H1 (cell line): ENCODE measurements at regions not wholly inside any gene's neighbourhood (a gene's known extent, or its start where the extent isn't known, plus 50 kb on each side); places are given as distances from the start of the nearest gene placed in this dataset.

ENCODE experiments used
- CTCF ChIA-PET: fragments of 300-600 bp; sonication (Branson Sonifier 250); formaldehyde crosslinking; loops from one replicate; lab custom pipeline; 2021; ENCODE audit not compliant: partially characterized antibody; lab: Charles Lee
- POLR2A ChIA-PET: fragments of 300-600 bp; sonication (Branson Sonifier 250); formaldehyde crosslinking; loops from one replicate; lab custom pipeline; 2021; ENCODE audit warnings: inconsistent platforms; ENCODE audit not compliant: partially characterized antibody; lab: Charles Lee
- DNase-seq, 2 experiments: peaks; one replicate each; pipeline versions ENCODE4 v3.0.0 to v3.0.0-alpha.2; 2010 to 2022; ENCODE audit warnings: low spot score in 2 of 2, low read depth in 1 of 2, mixed read lengths in 1 of 2
- FAIRE-seq: peaks from 2 replicates; lab custom pipeline; 2011; peaks lifted over from hg19 to GRCh38; lab: Jason Lieb, UNC
- H2AFZ ChIP-seq: 2 replicates; pipeline ENCODE4 v1.8.1; 2012; ENCODE audit warnings: low read length, inconsistent platforms
- H2AK5ac ChIP-seq: 2 replicates; pipeline ENCODE4 v1.6.1; 2013; ENCODE audit warnings: low read depth, low read length
- H2BK120ac ChIP-seq: replicated peaks from 2 replicates; pipeline ENCODE3; 2013; ENCODE audit warnings: low read depth, low read length, inconsistent platforms
- H2BK12ac ChIP-seq: 2 replicates; pipeline ENCODE4 v1.6.1; 2013; ENCODE audit warnings: low read depth, low read length
- H2BK15ac ChIP-seq: 2 replicates; pipeline ENCODE4 v1.6.1; 2013; ENCODE audit warnings: low read length
- H2BK20ac ChIP-seq: 2 replicates; pipeline ENCODE4 v1.6.1; 2013; ENCODE audit warnings: low read length
- H2BK5ac ChIP-seq: 2 replicates; pipeline ENCODE4 v1.6.1; 2013; ENCODE audit warnings: low read depth, low read length
- H3K14ac ChIP-seq: 2 replicates; pipeline ENCODE4 v1.6.1; 2013; ENCODE audit warnings: inconsistent platforms; ENCODE audit not compliant: insufficient read length
- H3K18ac ChIP-seq: 2 replicates; pipeline ENCODE4 v1.6.1; 2013; ENCODE audit warnings: low read length; ENCODE audit errors: extremely low read depth
- H3K23ac ChIP-seq: 2 replicates; pipeline ENCODE4 v1.6.1; 2013; ENCODE audit warnings: inconsistent platforms; ENCODE audit not compliant: insufficient read length
- H3K23me2 ChIP-seq: 2 replicates; pipeline ENCODE4 v1.6.1; 2013; ENCODE audit warnings: low read depth, low read length
- H3K27ac ChIP-seq: 2 replicates; pipeline ENCODE4 v1.6.1; 2011; ENCODE audit warnings: low read depth, low read length, inconsistent platforms
- H3K27me3 ChIP-seq, 4 experiments: replicated peaks in 1 of 4; 1 replicate in 1 of 4; 2 replicates in 3 of 4; pipeline versions ENCODE4 v1.6.1 to v1.8.1; 2011 to 2013; ENCODE audit warnings: low read length in 3 of 4, mild to moderate bottlenecking in 3 of 4, inconsistent platforms in 2 of 4, mixed read lengths in 2 of 4, moderate library complexity in 1 of 4; ENCODE audit not compliant: control insufficient read depth in 3 of 4, insufficient read depth in 3 of 4; ENCODE audit errors: extremely low read depth in 1 of 4
- H3K36me3 ChIP-seq, 4 experiments: 2 replicates each; pipeline versions ENCODE4 v1.6.1 to v1.8.1; 2011 to 2013; ENCODE audit warnings: mild to moderate bottlenecking in 4 of 4, low read length in 3 of 4, moderate library complexity in 2 of 4, control low read depth in 1 of 4, inconsistent platforms in 1 of 4; ENCODE audit not compliant: insufficient read depth in 4 of 4, control insufficient read depth in 2 of 4
- H3K4ac ChIP-seq: replicated peaks from 2 replicates; pipeline ENCODE3; 2013; ENCODE audit warnings: low read length, low read depth, mixed read lengths, inconsistent platforms; ENCODE audit not compliant: insufficient read length
- H3K4me1 ChIP-seq, 4 experiments: replicated peaks in 1 of 4; 1 replicate in 1 of 4; 2 replicates in 3 of 4; pipeline versions ENCODE4 v1.6.1 to v1.8.1; 2011 to 2013; ENCODE audit warnings: low read length in 3 of 4, inconsistent platforms in 2 of 4, mixed read lengths in 1 of 4; ENCODE audit not compliant: insufficient read depth in 4 of 4, control insufficient read depth in 3 of 4
- H3K4me2 ChIP-seq, 2 experiments: 2 replicates each; pipeline versions ENCODE4 v1.6.1 to v1.8.1; 2011 to 2013; ENCODE audit warnings: low read depth in 2 of 2, low read length in 2 of 2, control low read depth in 1 of 2, inconsistent platforms in 1 of 2, mild to moderate bottlenecking in 1 of 2; ENCODE audit not compliant: insufficient read depth in 1 of 2
- H3K4me3 ChIP-seq, 4 experiments: fragments of 200-600, 300-600 bp in 1 of 4; sonication (generic), shearing (Covaris generic), sonication (Bioruptor Twin) in 1 of 4; 2 replicates each; pipeline versions ENCODE4 v1.5.1 to v1.8.1; 2011 to 2016; ENCODE audit warnings: low read length in 4 of 4, low read depth in 3 of 4, control low read depth in 2 of 4, inconsistent platforms in 2 of 4, mild to moderate bottlenecking in 2 of 4, mixed read lengths in 1 of 4, moderate library complexity in 1 of 4; ENCODE audit not compliant: insufficient read depth in 2 of 4; ENCODE audit errors: extremely low read depth in 1 of 4
- H3K56ac ChIP-seq: replicated peaks from 2 replicates; pipeline ENCODE3; 2013; ENCODE audit warnings: low read depth, mild to moderate bottlenecking, mixed read lengths, low read length, inconsistent platforms; ENCODE audit not compliant: insufficient read length
- H3K79me1 ChIP-seq: 2 replicates; pipeline ENCODE4 v1.6.1; 2013; ENCODE audit warnings: low read depth, low read length, control low read depth
- H3K79me2 ChIP-seq, 2 experiments: 2 replicates each; pipeline versions ENCODE4 v1.6.1 to v1.8.1; 2012 to 2013; ENCODE audit warnings: low read length in 2 of 2, mild to moderate bottlenecking in 2 of 2, inconsistent platforms in 1 of 2; ENCODE audit not compliant: insufficient read depth in 2 of 2, control insufficient read depth in 1 of 2
- H3K9ac ChIP-seq, 4 experiments: replicated peaks in 1 of 4; 1 replicate in 1 of 4; 2 replicates in 3 of 4; pipeline versions ENCODE4 v1.6.1 to v1.8.1; 2011 to 2013; ENCODE audit warnings: low read depth in 3 of 4, low read length in 3 of 4, control low read depth in 2 of 4, mild to moderate bottlenecking in 2 of 4, moderate library complexity in 2 of 4, inconsistent platforms in 1 of 4; ENCODE audit errors: extremely low read depth in 1 of 4
- H3K9me3 ChIP-seq, 2 experiments: 2 replicates each; pipeline versions ENCODE4 v1.6.1 to v1.8.1; 2012 to 2013; ENCODE audit warnings: mild to moderate bottlenecking in 2 of 2, moderate library complexity in 2 of 2, control low read depth in 1 of 2, inconsistent platforms in 1 of 2, low read depth in 1 of 2, low read length in 1 of 2, mixed read lengths in 1 of 2; ENCODE audit not compliant: insufficient read depth in 2 of 2
- H4K20me1 ChIP-seq, 2 experiments: replicated peaks in 1 of 2; 2 replicates each; pipeline versions ENCODE3 to v1.8.1; 2011 to 2013; ENCODE audit warnings: inconsistent platforms in 2 of 2, low read length in 2 of 2, mild to moderate bottlenecking in 1 of 2; ENCODE audit not compliant: insufficient read depth in 2 of 2, control insufficient read depth in 1 of 2
- H4K5ac ChIP-seq: 2 replicates; pipeline ENCODE4 v1.6.1; 2013; ENCODE audit warnings: low read length, low read depth, mixed read lengths, inconsistent platforms; ENCODE audit not compliant: insufficient read length
- H4K8ac ChIP-seq: 2 replicates; pipeline ENCODE4 v1.8.0; 2013; ENCODE audit warnings: mild to moderate bottlenecking, moderate library complexity, low read length, inconsistent platforms; ENCODE audit not compliant: insufficient read depth; ENCODE audit errors: extremely low read depth
- H4K91ac ChIP-seq: replicated peaks from 2 replicates; pipeline ENCODE3; 2013; ENCODE audit warnings: low read length, mixed read lengths, inconsistent platforms; ENCODE audit not compliant: insufficient read length
- ASH2L ChIP-seq: fragments of 200-600, 300-600 bp; sonication (generic); IDR thresholded peaks from one replicate; pipeline ENCODE4 v1.7.1; 2017; ENCODE audit warnings: low read length
- BACH1 ChIP-seq: IDR thresholded peaks from 2 replicates; pipeline ENCODE4 v1.6.1; 2012; ENCODE audit warnings: low read length, improper control_type of control experiment
- CBX8 ChIP-seq: fragments of 300-800, 300-1000 bp; sonication (generic); IDR thresholded peaks from 2 replicates; pipeline ENCODE4 v1.7.1; 2016; ENCODE audit warnings: low read depth, low read length, borderline replicate concordance
- CEBPB ChIP-seq: IDR thresholded peaks from 2 replicates; pipeline ENCODE4 v1.6.1; 2012; ENCODE audit warnings: low read depth, low read length
- EZH2 ChIP-seq: fragments of 200-600 bp; sonication (generic); IDR thresholded peaks from 2 replicates; pipeline ENCODE4 v1.7.1; 2012; ENCODE audit warnings: low read depth, mild to moderate bottlenecking, moderate library complexity, low read length, inconsistent platforms; ENCODE audit not compliant: severe bottlenecking
- GABPA ChIP-seq: IDR thresholded peaks from 2 replicates; pipeline ENCODE4 v1.6.1; 2011; ENCODE audit warnings: mild to moderate bottlenecking, low read length, moderate library complexity, borderline replicate concordance; ENCODE audit not compliant: insufficient read depth
- GTF2F1 ChIP-seq: IDR thresholded peaks from 2 replicates; pipeline ENCODE4 v1.6.1; 2012; ENCODE audit warnings: low read depth, low read length, improper control_type of control experiment, borderline replicate concordance
- JUND ChIP-seq: IDR thresholded peaks from 2 replicates; pipeline ENCODE4 v1.6.1; 2011; ENCODE audit warnings: mild to moderate bottlenecking, improper control_type of control experiment, low read length
- KDM1A ChIP-seq: fragments of 200-600, 300-600 bp; sonication (generic); IDR thresholded peaks from 2 replicates; pipeline ENCODE4 v1.7.1; 2016; ENCODE audit warnings: mild to moderate bottlenecking, low read length, borderline replicate concordance
- NANOG ChIP-seq: IDR thresholded peaks from 2 replicates; pipeline ENCODE4 v1.6.1; 2011; ENCODE audit warnings: low read length, low read depth, mild to moderate bottlenecking, inconsistent platforms; ENCODE audit not compliant: insufficient read depth, poor library complexity, severe bottlenecking
- NRF1 ChIP-seq: IDR thresholded peaks from 2 replicates; pipeline ENCODE4 v1.6.1; 2011; ENCODE audit warnings: mild to moderate bottlenecking, low read depth, low read length, improper control_type of control experiment
- POLR2AphosphoS5 ChIP-seq: IDR thresholded peaks from 2 replicates; pipeline ENCODE4 v1.6.1; 2011; ENCODE audit warnings: low read depth, low read length
- SIN3A ChIP-seq, 2 experiments: IDR thresholded peaks in 1 of 2; conservative IDR thresholded peaks in 1 of 2; 2 replicates each; pipeline ENCODE4 v1.6.1; 2011 to 2012; ENCODE audit warnings: low read length in 2 of 2, improper control_type of control experiment in 1 of 2, low read depth in 1 of 2, mild to moderate bottlenecking in 1 of 2
- TAF7 ChIP-seq: optimal IDR thresholded peaks from 2 replicates; pipeline ENCODE3; 2011; ENCODE audit warnings: low read depth, mild to moderate bottlenecking, inconsistent platforms, low read length, moderate library complexity, borderline replicate concordance
- WGBS, 2 experiments: shearing (Covaris generic) in 1 of 2; methylation state at CpG; one replicate each; pipeline versions ENCODE4 v1.1.6 to v1.1.7; 2013 to 2015; ENCODE audit warnings: low lambda C conversion rate in 2 of 2, mixed read lengths in 2 of 2, inconsistent platforms in 1 of 2, low coverage in 1 of 2, missing lambda C conversion rate in 1 of 2; ENCODE audit not compliant: insufficient replicate concordance in 2 of 2, insufficient coverage in 1 of 2, insufficient read length in 1 of 2; ENCODE audit errors: extremely low coverage in 1 of 2, missing lambda C conversion rate in 1 of 2; 5-methylcytosine and 5-hydroxymethylcytosine counted together

DNA sequence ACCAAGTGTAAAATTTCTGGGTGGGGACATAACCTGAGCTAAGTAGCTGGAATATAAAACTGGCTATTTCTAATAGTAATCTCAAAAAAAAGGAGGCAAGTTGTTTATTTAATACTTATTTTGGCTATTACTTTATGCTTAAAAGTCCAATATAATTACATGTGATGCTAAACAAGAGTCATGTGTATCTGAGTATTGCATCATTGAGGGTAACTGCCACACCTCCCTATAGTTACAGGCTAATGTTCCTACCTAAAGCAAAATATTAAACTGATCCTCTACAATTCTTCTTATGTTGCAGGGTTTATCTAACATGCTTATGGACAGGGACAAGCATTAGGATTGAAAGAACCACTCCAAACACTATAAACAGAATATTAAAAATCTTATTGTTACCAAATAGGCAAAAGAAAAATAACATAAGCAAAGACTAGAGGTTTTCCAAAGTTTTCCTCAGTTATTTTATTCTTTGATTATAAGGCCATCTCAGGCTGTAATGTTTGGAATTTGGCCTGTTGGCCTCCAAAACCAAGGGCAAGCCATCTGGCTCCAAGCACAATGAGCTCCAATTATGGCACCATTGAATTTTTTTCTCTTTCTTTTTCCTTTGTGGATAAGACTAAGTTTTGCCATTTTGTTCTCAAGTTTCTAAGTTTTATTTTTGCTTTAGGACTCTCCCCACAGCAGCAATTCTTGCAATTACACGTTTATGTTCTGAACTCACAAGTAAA, 75.8 kb upstream of the ABI3BP start:
- Histone ChIP-seq H2BK20ac (no peak overlapping the region), H3K18ac (no peak overlapping the region), H3K9me3 (no peaks in the 10 kb centered on the region), H3K79me2 (no peaks in the 10 kb centered on the region), H3K27me3 (no peaks in the 10 kb centered on the region), H2BK15ac (no peak overlapping the region), H3K4me3 (no peak overlapping the region), H2BK5ac (no peak overlapping the region), H3K23ac (no peak overlapping the region), H3K4me1 (no peaks in the 10 kb centered on the region), H3K14ac (no peak overlapping the region), H2BK12ac (no peak overlapping the region), H2AFZ (no peak overlapping the region), H3K56ac (no peak overlapping the region), H3K36me3 (no peaks in the 10 kb centered on the region), H4K5ac (no peak overlapping the region), H4K91ac (no peak overlapping the region), H3K9ac (no peak overlapping the region), H3K23me2 (no peaks in the 10 kb centered on the region), H2AK5ac (no peak overlapping the region), H4K20me1 (no peaks in the 10 kb centered on the region), H2BK120ac (no peak overlapping the region), H3K4me2 (no peak overlapping the region), H3K27ac (no peak overlapping the region), H3K79me1 (no peaks in the 10 kb centered on the region), H4K8ac (no peak overlapping the region), H3K4ac (no peak overlapping the region)
- 46% methylated on average over 1 of the region's 1 CpG; no CpG with 5 or more reads in 1 of the 2 experiments for WGBS, 2 experiments
- POLR2A ChIA-PET = no interaction called here
- DNase-seq (no peak), FAIRE-seq (no peak)
- CTCF ChIA-PET = interaction anchor here (0.6 to 3.0 kb wide), 9 partner anchors 9 to 327 kb away, joined by 3 to 19 read pairs (median 4); no protein-coding TSS in a partner anchor
- TF ChIP-seq NRF1 (no peak), ASH2L (no peak), CEBPB (no peak), KDM1A (no peak), GTF2F1 (no peak), BACH1 (no peak), EZH2 (no peak), SIN3A (conservative IDR thresholded peaks at IDR 0.05 in 1 of 2, IDR thresholded peaks at IDR 0.05 in 1 of 2; ENCODE audit: low read depth in 1 of 2, low read length in 2 of 2) (no peak), POLR2AphosphoS5 (no peak), CBX8 (no peak), GABPA (no peak), TAF7 (no peak), JUND (no peak), NANOG (no peak)
